Sigmoid colon (tissue), 6 donors: ENCODE measurements at regions not wholly inside any gene's neighbourhood (a gene's known extent, or its start where the extent isn't known, plus 50 kb on each side); places are given as distances from the start of the nearest gene placed in this dataset.

Experiments used
- DNase-seq: peaks from one replicate; pipeline ENCODE4 v3.0.0-alpha.2; 2019
- H3K27ac ChIP-seq, 4 donors: fragments of 200-600 bp; sonication (generic); one replicate each; pipeline ENCODE4 v1.5.1; 2016 to 2019; ENCODE audit warnings: mild to moderate bottlenecking in 1 of 4
- H3K27me3 ChIP-seq, 3 donors: fragments of 200-600 bp; sonication (generic); one replicate each; pipeline ENCODE4 v1.5.1; 2019; ENCODE audit warnings: mild to moderate bottlenecking in 1 of 3
- H3K36me3 ChIP-seq, 4 donors: fragments of 200-600 bp; sonication (generic); one replicate each; pipeline ENCODE4 v1.5.1; 2016 to 2019
- H3K4me1 ChIP-seq, 4 donors: fragments of 200-600 bp; sonication (generic); one replicate each; pipeline ENCODE4 v1.5.1; 2017 to 2019
- H3K4me3 ChIP-seq, 4 donors: fragments of 200-600 bp; sonication (generic); one replicate each; pipeline ENCODE4 v1.5.1; 2017 to 2019; ENCODE audit warnings: mild to moderate bottlenecking in 2 of 4, moderate library complexity in 1 of 4
- H3K9me3 ChIP-seq, 4 donors: fragments of 200-600 bp in 3 of 4; sonication (generic) in 3 of 4; one replicate each; pipeline versions ENCODE4 v1.5.1 to v1.6.1; 2013 to 2019
- EP300 ChIP-seq, 4 donors: sonication (generic); formaldehyde crosslinking; IDR thresholded peaks; one replicate each; pipeline ENCODE4 v1.6.1; 2017; ENCODE audit warnings: antibody characterized with exemption in 4 of 4
- POLR2A ChIP-seq, 2 donors: fragments of 450-650 bp; IDR thresholded peaks; one replicate each; pipeline ENCODE4 v1.6.1; 2016; ENCODE audit warnings: antibody characterized with exemption in 2 of 2, mild to moderate bottlenecking in 2 of 2, moderate library complexity in 2 of 2
- POLR2AphosphoS5 ChIP-seq, 4 donors: sonication (generic); formaldehyde crosslinking; IDR thresholded peaks; one replicate each; pipeline ENCODE4 v1.6.1; 2017; ENCODE audit warnings: antibody characterized with exemption in 4 of 4
- WGBS, 2 donors: extraction: QIAGEN DNeasy Blood & Tissue Kit; methylation state at CpG; one replicate each; pipeline ENCODE4 v1.1.7; 2013; 5-methylcytosine and 5-hydroxymethylcytosine counted together
- intact Hi-C: fragments of 100-400 bp; cut with DNase I; formaldehyde crosslinking; loops from one replicate; pipeline ENCODE4 v1.15.1; 2023
- TF ChIP-seq, protein P1 (sequence below), 4 experiments: fragments of 450-650 bp in 3 of 4; fragments of 200-600 bp in 1 of 4; IDR thresholded peaks; one replicate each; pipeline ENCODE4 v1.5.1; 2016 to 2019; ENCODE audit warnings: antibody characterized with exemption in 4 of 4, mild to moderate bottlenecking in 3 of 4, moderate library complexity in 2 of 4
- donor health status: healthy with polysubstance abuse.
- donor health status: healthy.

DNA sequence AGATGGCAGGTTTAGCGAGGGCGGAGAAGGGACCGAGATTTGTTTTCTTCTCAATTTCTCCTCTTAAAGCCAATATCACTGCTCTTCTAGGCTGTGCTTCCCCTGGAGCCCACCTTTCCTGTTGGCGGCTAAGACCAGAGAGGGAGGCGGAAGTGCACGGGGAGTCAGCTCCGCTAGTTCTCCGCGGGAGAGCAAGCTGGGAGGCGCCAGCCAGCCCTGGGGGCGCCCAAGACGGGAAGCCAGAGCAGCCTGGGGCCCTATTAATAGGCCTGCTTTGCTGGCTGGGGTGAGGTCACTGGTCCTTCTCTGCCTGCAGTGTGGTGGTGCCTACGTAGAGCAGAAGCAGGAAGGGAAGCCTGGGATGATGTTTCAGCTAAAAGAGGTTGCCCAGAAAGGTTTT is 61.6 kb downstream of the LSM5 start:
- H3K36me3 ChIP-seq, result no peaks in the 10 kb centered on the region
- no peak overlapping the region for H3K27ac ChIP-seq
- TF ChIP-seq POLR2A (IDR thresholded peaks at IDR 0.05) (no peak), POLR2AphosphoS5 (IDR thresholded peaks at IDR 0.05) (no peak), EP300 (IDR thresholded peaks at IDR 0.05) (no peak)
- TF ChIP-seq, protein P1, sequence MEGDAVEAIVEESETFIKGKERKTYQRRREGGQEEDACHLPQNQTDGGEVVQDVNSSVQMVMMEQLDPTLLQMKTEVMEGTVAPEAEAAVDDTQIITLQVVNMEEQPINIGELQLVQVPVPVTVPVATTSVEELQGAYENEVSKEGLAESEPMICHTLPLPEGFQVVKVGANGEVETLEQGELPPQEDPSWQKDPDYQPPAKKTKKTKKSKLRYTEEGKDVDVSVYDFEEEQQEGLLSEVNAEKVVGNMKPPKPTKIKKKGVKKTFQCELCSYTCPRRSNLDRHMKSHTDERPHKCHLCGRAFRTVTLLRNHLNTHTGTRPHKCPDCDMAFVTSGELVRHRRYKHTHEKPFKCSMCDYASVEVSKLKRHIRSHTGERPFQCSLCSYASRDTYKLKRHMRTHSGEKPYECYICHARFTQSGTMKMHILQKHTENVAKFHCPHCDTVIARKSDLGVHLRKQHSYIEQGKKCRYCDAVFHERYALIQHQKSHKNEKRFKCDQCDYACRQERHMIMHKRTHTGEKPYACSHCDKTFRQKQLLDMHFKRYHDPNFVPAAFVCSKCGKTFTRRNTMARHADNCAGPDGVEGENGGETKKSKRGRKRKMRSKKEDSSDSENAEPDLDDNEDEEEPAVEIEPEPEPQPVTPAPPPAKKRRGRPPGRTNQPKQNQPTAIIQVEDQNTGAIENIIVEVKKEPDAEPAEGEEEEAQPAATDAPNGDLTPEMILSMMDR (IDR thresholded peaks at IDR 0.05), result no peak
- peaks cover 0 to 4% (median 0%) of the 10 kb centered on the region in 4 donors for H3K9me3 ChIP-seq
- WGBS, 2 donors, result 13 to 38% methylated on average over 13 of the region's 13 CpGs
- no peak for DNase-seq
- peaks cover 0 to 7% (median 0%) of the 10 kb centered on the region in 4 donors for H3K4me1 ChIP-seq
- H3K27me3 ChIP-seq, result peaks cover 11 to 45% (median 30%) of the 10 kb centered on the region in 3 donors
- H3K4me3 ChIP-seq, result no peak overlapping the region
- intact Hi-C loops, result no loop called here

DNA sequence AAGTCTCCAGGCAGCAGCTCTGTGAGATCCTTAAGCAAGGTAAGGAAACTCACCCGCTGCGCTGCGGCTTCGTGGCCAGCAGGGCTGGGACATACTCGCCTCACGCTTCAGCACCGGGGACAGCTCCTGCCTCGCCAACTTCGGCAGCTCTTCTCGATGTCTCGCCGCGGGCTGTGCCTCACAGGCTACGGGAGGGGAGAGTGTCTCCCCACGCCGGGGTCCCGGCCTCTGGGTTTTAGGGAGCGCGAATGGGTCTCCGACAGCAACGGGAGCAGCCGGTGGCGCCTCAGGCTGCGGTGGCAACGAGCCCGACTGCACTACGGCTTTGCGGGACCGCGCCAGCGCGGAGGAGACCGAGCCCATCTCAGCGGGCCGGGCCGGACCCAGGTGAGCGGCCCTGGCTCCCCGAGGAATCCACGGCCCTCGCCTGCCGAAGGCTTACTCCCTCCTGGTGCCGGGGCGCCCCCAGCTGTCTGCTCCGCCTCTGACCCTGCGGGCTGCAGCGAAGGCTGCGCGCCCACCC is 62.4 kb downstream of the LSM5 start:
- 8 to 31% methylated on average over 48 of the region's 48 CpGs for WGBS, 2 donors
- no peak for DNase-seq

DNA sequence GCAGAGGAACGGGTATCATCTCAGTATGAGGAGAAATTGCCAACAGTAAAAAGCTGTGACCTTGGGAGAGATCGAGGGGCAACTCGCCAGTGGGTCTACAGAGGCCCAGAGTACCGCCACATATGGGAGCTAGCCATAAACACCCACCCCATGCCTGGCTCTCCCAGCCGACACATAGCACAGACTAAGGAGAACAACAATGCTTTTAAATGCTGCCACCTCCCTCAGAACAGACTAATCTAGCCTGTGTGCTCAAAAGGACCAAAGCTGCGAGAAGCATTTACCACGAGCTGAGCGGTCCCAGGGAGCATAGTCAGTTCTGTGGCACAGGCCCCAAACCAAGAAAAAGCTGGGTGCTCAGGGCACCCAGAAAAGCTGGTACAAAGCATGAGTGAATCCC is 73.3 kb downstream of the LSM5 start:
- DNase-seq, result no peak
- Histone ChIP-seq H3K9me3 (no peaks in the 10 kb centered on the region), H3K4me1 (no peaks in the 10 kb centered on the region), H3K27me3 (peaks cover 0 to 3% (median 0%) of the 10 kb centered on the region in 3 donors), H3K4me3 (no peak overlapping the region), H3K27ac (no peak overlapping the region), H3K36me3 (no peaks in the 10 kb centered on the region)
- 66 to 72% methylated on average over 8 of the region's 8 CpGs for WGBS, 2 donors
- TF ChIP-seq POLR2A (IDR thresholded peaks at IDR 0.05), result no peak
- TF ChIP-seq, protein P1 (IDR thresholded peaks at IDR 0.05), result no peak
- TF ChIP-seq EP300 (IDR thresholded peaks at IDR 0.05), result no peak
- TF ChIP-seq POLR2AphosphoS5 (IDR thresholded peaks at IDR 0.05), result no peak
- intact Hi-C loops, result no loop called here

More for the DNA sequence above, 62.4 kb downstream of the LSM5 start:
- H3K27me3 ChIP-seq, result peaks cover 11 to 45% (median 30%) of the 10 kb centered on the region in 3 donors
- H3K9me3 ChIP-seq, result peaks cover 0 to 4% (median 0%) of the 10 kb centered on the region in 4 donors
- H3K4me3 ChIP-seq, result no peak overlapping the region
- intact Hi-C loops, result no loop called here
- H3K27ac ChIP-seq, result no peak overlapping the region
- no peak for TF ChIP-seq POLR2A (IDR thresholded peaks at IDR 0.05)
- TF ChIP-seq, protein P1 (IDR thresholded peaks at IDR 0.05), result no peak
- TF ChIP-seq POLR2AphosphoS5 (IDR thresholded peaks at IDR 0.05), result no peak
- TF ChIP-seq EP300 (IDR thresholded peaks at IDR 0.05), result no peak
- no peaks in the 10 kb centered on the region for H3K36me3 ChIP-seq
- H3K4me1 ChIP-seq, result peaks cover 0 to 7% (median 0%) of the 10 kb centered on the region in 4 donors

DNA sequence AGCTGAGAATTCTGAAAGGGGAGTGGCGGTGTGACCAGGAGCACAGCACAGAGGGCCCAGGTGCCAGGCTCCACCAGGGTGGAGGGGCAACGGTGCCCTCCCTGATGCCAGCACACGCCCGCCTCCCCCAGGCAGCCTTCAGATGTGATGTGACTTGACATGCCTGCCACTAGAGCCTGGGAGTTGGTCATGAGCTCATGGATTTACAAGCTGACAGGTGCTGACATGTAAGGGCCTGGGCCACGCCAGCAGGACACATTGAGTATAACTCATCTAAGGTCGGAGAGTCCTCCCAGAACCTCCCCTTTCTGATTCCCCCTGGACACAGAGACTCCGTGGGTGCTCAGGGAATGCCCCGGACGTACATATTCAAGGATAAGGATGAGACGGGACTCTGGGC is 74.2 kb downstream of the LSM5 start:
- intact Hi-C loops, result no loop called here
- Histone ChIP-seq H3K4me1 (no peaks in the 10 kb centered on the region), H3K27ac (no peak overlapping the region), H3K4me3 (no peak overlapping the region), H3K36me3 (no peaks in the 10 kb centered on the region), H3K27me3 (peaks cover 0 to 3% (median 0%) of the 10 kb centered on the region in 3 donors), H3K9me3 (no peaks in the 10 kb centered on the region)
- DNase-seq, result no peak
- 74 to 80% methylated on average over 10 of the region's 10 CpGs for WGBS, 2 donors
- TF ChIP-seq EP300 (IDR thresholded peaks at IDR 0.05) (no peak), POLR2AphosphoS5 (IDR thresholded peaks at IDR 0.05) (no peak), POLR2A (IDR thresholded peaks at IDR 0.05) (no peak)
- TF ChIP-seq, protein P1 (IDR thresholded peaks at IDR 0.05), result no peak

DNA sequence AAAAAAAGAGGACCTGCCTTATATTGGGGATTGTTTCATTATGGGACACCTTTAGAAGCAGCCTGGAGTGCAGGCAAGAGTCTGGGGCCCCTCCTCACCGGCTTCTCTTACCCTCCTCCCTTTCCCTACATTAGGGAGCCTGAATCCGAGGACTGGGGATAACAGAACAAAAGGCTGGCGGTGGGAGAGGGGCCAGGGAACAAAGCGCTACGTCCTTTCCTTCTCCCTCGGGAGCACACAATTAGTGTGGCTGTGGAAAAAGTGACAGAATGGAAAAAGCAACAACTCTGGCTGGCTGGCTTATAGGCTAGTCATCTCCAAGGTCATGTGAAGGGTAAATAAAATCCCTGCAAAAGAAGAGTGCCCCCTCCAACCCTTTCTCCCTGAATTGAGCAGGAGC is 74.7 kb downstream of the LSM5 start:
- 61 to 63% methylated on average over 6 of the region's 6 CpGs for WGBS, 2 donors
- Histone ChIP-seq H3K4me3 (no peak overlapping the region), H3K27me3 (peaks cover 0 to 3% (median 0%) of the 10 kb centered on the region in 3 donors), H3K9me3 (no peaks in the 10 kb centered on the region), H3K4me1 (no peaks in the 10 kb centered on the region), H3K27ac (no peak overlapping the region), H3K36me3 (no peaks in the 10 kb centered on the region)
- intact Hi-C loops, result no loop called here
- TF ChIP-seq POLR2A (IDR thresholded peaks at IDR 0.05) (no peak), EP300 (IDR thresholded peaks at IDR 0.05) (no peak), POLR2AphosphoS5 (IDR thresholded peaks at IDR 0.05) (no peak)
- TF ChIP-seq, protein P1 (IDR thresholded peaks at IDR 0.05), result no peak
- no peak for DNase-seq
